GM04504 (cell line): ENCODE measurements at regions not wholly inside any gene's neighbourhood (a gene's known extent, or its start where the extent isn't known, plus 50 kb on each side); places are given as distances from the start of the nearest gene placed in this dataset.

ENCODE experiments used
- DNase-seq: peaks from one replicate; pipeline ENCODE4 v3.0.0-alpha.2; 2012; ENCODE audit warnings: low read depth

GRCh38 chr5:6926491-6927038 is 213.3 kb downstream of the TENT4A start:
- DNase-seq = no peak

- DNase-seq = no peak
These were observed 222.8 kb downstream of the TENT4A start for GRCh38 chr5:6936031-6936430.

GRCh38 chr5:6937677-6938076 is 224.4 kb downstream of the TENT4A start:
- DNase-seq = no peak

- DNase-seq = no peak
These were observed 228.4 kb downstream of the TENT4A start for GRCh38 chr5:6941631-6942030.

- DNase-seq = no peak
These were observed 230.2 kb downstream of the TENT4A start for GRCh38 chr5:6943197-6944112.

GRCh38 chr5:6948562-6948961 is 235.3 kb downstream of the TENT4A start:
- no peak for DNase-seq

GRCh38 chr5:6949230-6949629 is 236.0 kb downstream of the TENT4A start:
- no peak for DNase-seq

- no peak for DNase-seq
These were observed 237.0 kb downstream of the TENT4A start for GRCh38 chr5:6950250-6950649.

GRCh38 chr5:6950860-6951259 is 237.6 kb downstream of the TENT4A start:
- no peak for DNase-seq

GRCh38 chr5:6961123-6961522 is 247.9 kb downstream of the TENT4A start:
- no peak for DNase-seq

GRCh38 chr5:6961837-6962635 is 248.8 kb downstream of the TENT4A start:
- no peak for DNase-seq

- DNase-seq = no peak
These were observed 263.7 kb downstream of the TENT4A start for GRCh38 chr5:6976971-6977370.

- no peak for DNase-seq
These were observed 265.8 kb downstream of the TENT4A start for GRCh38 chr5:6979061-6979460.

- no peak for DNase-seq
These were observed 276.0 kb downstream of the TENT4A start for GRCh38 chr5:6989230-6989629.

- DNase-seq = no peak
These were observed 280.9 kb downstream of the TENT4A start for GRCh38 chr5:6994097-6994496.

- DNase-seq = no peak
These were observed 281.9 kb downstream of the TENT4A start for GRCh38 chr5:6995115-6995514.

- DNase-seq = no peak
These were observed 287.1 kb downstream of the TENT4A start for GRCh38 chr5:7000310-7000709.

- no peak for DNase-seq
These were observed 297.4 kb downstream of the TENT4A start for GRCh38 chr5:7010591-7010990.

GRCh38 chr5:7012057-7012456 is 298.8 kb downstream of the TENT4A start:
- no peak for DNase-seq

- DNase-seq = no peak
These were observed 301.4 kb downstream of the TENT4A start for GRCh38 chr5:7014611-7015010.

- DNase-seq = no peak
These were observed 302.5 kb downstream of the TENT4A start for GRCh38 chr5:7015586-7016256.
